ENCODE measurements at regions not wholly inside any gene's neighbourhood (a gene's known extent, or its start where the extent isn't known, plus 50 kb on each side); places are given as distances from the start of the nearest gene placed in this dataset.

- H3K27ac ChIP-seq = no peak overlapping the region
- no peak overlapping the region for H3K4me2 ChIP-seq (ENCODE audit: low read length)
- no peaks in the 10 kb centered on the region for H3K36me3 ChIP-seq (ENCODE audit: control insufficient read depth, insufficient read depth, low read length)
- no peaks in the 10 kb centered on the region for H3K4me1 ChIP-seq
- no peak overlapping the region for H2AFZ ChIP-seq
- no peak for TF ChIP-seq CTCF (IDR thresholded peaks at IDR 0.05)
- H3K4me3 ChIP-seq (ENCODE audit: low read depth, low read length) = no peak overlapping the region
- H3K27me3 ChIP-seq (ENCODE audit: control insufficient read depth, insufficient read depth, low read length) = no peaks in the 10 kb centered on the region
- H3K9me3 ChIP-seq (ENCODE audit: control insufficient read depth, low read length) = no peaks in the 10 kb centered on the region
- no peaks in the 10 kb centered on the region for H3K79me2 ChIP-seq
- no peak overlapping the region for H3K9ac ChIP-seq
These were observed 199.9 kb downstream of the CD83 start for GRCh38 chr6:14317387-14317970.

- H2AFZ ChIP-seq = no peak overlapping the region
- no peak overlapping the region for H3K27ac ChIP-seq
- H3K4me1 ChIP-seq = no peaks in the 10 kb centered on the region
- H3K4me2 ChIP-seq (ENCODE audit: low read length) = no peak overlapping the region
- no peak overlapping the region for H3K9ac ChIP-seq
- no peaks in the 10 kb centered on the region for H3K79me2 ChIP-seq
- H3K9me3 ChIP-seq (ENCODE audit: control insufficient read depth, low read length) = no peaks in the 10 kb centered on the region
- H3K36me3 ChIP-seq (ENCODE audit: control insufficient read depth, insufficient read depth, low read length) = no peaks in the 10 kb centered on the region
- H3K27me3 ChIP-seq (ENCODE audit: control insufficient read depth, insufficient read depth, low read length) = no peaks in the 10 kb centered on the region
- H3K4me3 ChIP-seq (ENCODE audit: low read depth, low read length) = no peak overlapping the region
- TF ChIP-seq CTCF (IDR thresholded peaks at IDR 0.05) = no peak
These were observed 202.8 kb downstream of the CD83 start for GRCh38 chr6:14320332-14320731.

- Histone ChIP-seq H3K27me3 (ENCODE audit: control insufficient read depth, insufficient read depth, low read length) (no peaks in the 10 kb centered on the region), H3K79me2 (no peaks in the 10 kb centered on the region), H3K36me3 (ENCODE audit: control insufficient read depth, insufficient read depth, low read length) (no peaks in the 10 kb centered on the region), H3K4me2 (ENCODE audit: low read length) (no peak overlapping the region), H3K27ac (no peak overlapping the region), H3K9ac (no peak overlapping the region), H3K4me1 (no peaks in the 10 kb centered on the region), H2AFZ (no peak overlapping the region), H3K4me3 (ENCODE audit: low read depth, low read length) (no peak overlapping the region), H3K9me3 (ENCODE audit: control insufficient read depth, low read length) (no peaks in the 10 kb centered on the region)
- peak; percentile 12 for TF ChIP-seq CTCF (IDR thresholded peaks at IDR 0.05)
These were observed 204.6 kb downstream of the CD83 start for GRCh38 chr6:14321992-14322772.

GRCh38 chr6:14322841-14323240, 205.3 kb downstream of the CD83 start:
- no peak for TF ChIP-seq CTCF (IDR thresholded peaks at IDR 0.05)
- Histone ChIP-seq H3K4me2 (ENCODE audit: low read length) (no peak overlapping the region), H3K4me3 (ENCODE audit: low read depth, low read length) (no peak overlapping the region), H3K4me1 (no peaks in the 10 kb centered on the region), H3K27ac (no peak overlapping the region), H3K9me3 (ENCODE audit: control insufficient read depth, low read length) (no peaks in the 10 kb centered on the region), H3K36me3 (ENCODE audit: control insufficient read depth, insufficient read depth, low read length) (no peaks in the 10 kb centered on the region), H3K79me2 (no peaks in the 10 kb centered on the region), H3K9ac (no peak overlapping the region), H2AFZ (no peak overlapping the region), H3K27me3 (ENCODE audit: control insufficient read depth, insufficient read depth, low read length) (no peaks in the 10 kb centered on the region)

- TF ChIP-seq CTCF (IDR thresholded peaks at IDR 0.05) = no peak
- Histone ChIP-seq H3K27me3 (ENCODE audit: control insufficient read depth, insufficient read depth, low read length) (no peaks in the 10 kb centered on the region), H3K4me2 (ENCODE audit: low read length) (no peak overlapping the region), H2AFZ (no peak overlapping the region), H3K27ac (no peak overlapping the region), H3K4me3 (ENCODE audit: low read depth, low read length) (no peak overlapping the region), H3K9ac (no peak overlapping the region), H3K79me2 (no peaks in the 10 kb centered on the region), H3K9me3 (ENCODE audit: control insufficient read depth, low read length) (no peaks in the 10 kb centered on the region), H3K36me3 (ENCODE audit: control insufficient read depth, insufficient read depth, low read length) (no peaks in the 10 kb centered on the region), H3K4me1 (no peaks in the 10 kb centered on the region)
These were observed 209.2 kb downstream of the CD83 start for GRCh38 chr6:14326774-14327173.

All from parathyroid adenoma (tissue), 2 donors.